ENCODE measurements at regions not wholly inside any gene's neighbourhood (a gene's known extent, or its start where the extent isn't known, plus 50 kb on each side); places are given as distances from the start of the nearest gene placed in this dataset.

DNA sequence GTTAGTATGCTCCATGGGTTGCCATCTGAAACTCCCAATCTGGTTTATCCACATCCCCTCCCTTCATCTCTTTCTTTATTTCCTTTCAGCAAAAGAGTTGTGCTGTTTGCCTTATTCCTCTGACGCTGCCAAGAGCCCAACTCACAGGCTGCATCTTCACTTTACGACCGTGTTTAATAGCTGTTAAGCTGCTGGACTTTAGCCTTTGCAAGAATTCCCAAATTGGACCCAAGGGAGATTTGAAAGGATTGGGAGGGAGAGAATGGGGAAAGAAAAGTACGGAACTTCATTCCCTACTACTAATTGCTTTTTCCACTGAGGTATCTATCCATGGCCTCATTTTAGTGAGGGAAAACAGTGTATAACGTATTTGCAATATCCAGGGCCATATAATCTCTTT lies 263.4 kb upstream of the MEIS1 start:
- Histone ChIP-seq H3K27me3 (replicated peaks; ENCODE audit: insufficient read depth, low read depth, low read length, poor library complexity) (no peaks in the 10 kb centered on the region), H3K9me3 (ENCODE audit: low read depth, low read length, poor library complexity, severe bottlenecking) (no peaks in the 10 kb centered on the region), H3K4me3 (ENCODE audit: low read depth, low read length, poor library complexity, severe bottlenecking) (no peak overlapping the region), H3K36me3 (ENCODE audit: insufficient read depth, low read length, poor library complexity, severe bottlenecking) (no peaks in the 10 kb centered on the region), H3K4me1 (ENCODE audit: insufficient read depth, low read length, poor library complexity, severe bottlenecking) (no peaks in the 10 kb centered on the region), H3K27ac (ENCODE audit: low read depth, low read length, poor library complexity, severe bottlenecking) (no peak overlapping the region)
- no TSS peak for BruUV-seq (replicated peaks)
- ChIA-PET POLR2A (ENCODE audit: low non-redundant PET) (no interaction called here), CTCF (no interaction called here)
- DNase-seq (ENCODE audit: low spot score), result peak; percentile 4
- intact Hi-C loops (cut with micrococcal nuclease; ENCODE audit: unreplicated experiment), result no loop called here
- TF ChIP-seq CTCF (conservative IDR thresholded peaks at IDR 0.05; ENCODE audit: low read depth, low read length), result no peak
- TF ChIP-seq EZH2 (IDR thresholded peaks at IDR 0.05; ENCODE audit: borderline replicate concordance, low read depth, low read length, poor library complexity, severe bottlenecking), result no peak

DNA sequence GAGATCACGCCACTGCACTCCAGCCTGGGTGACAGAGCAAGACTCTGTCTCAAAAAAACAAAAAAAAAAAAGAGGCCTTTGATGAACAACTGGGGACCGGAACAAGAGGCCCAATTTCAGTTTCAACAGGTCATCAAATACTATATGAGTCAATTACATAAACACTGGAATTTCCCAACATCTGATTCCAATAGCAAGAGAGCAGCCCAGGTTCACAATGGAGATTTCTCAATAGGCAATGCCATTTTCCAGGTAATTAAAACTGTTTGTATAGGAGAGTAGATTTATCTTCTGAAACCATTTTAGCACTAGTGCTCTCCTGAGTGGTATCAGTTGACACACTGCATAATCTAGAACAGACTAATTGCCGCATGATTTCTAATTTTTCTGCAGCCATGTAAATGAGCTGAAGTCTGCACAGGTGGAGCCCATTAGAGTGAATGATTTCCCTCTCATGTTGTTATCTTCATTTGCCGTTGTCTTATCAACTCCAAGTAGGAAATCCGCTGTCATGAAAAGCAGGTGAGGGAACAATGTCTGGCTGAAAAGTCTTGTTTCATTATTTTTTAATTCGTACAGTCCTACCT lies 264.1 kb upstream of the MEIS1 start:
- Histone ChIP-seq H3K4me3 (ENCODE audit: low read depth, low read length, poor library complexity, severe bottlenecking) (no peak overlapping the region), H3K27me3 (replicated peaks; ENCODE audit: insufficient read depth, low read depth, low read length, poor library complexity) (no peaks in the 10 kb centered on the region), H3K4me1 (ENCODE audit: insufficient read depth, low read length, poor library complexity, severe bottlenecking) (no peaks in the 10 kb centered on the region), H3K9me3 (ENCODE audit: low read depth, low read length, poor library complexity, severe bottlenecking) (no peaks in the 10 kb centered on the region), H3K27ac (ENCODE audit: low read depth, low read length, poor library complexity, severe bottlenecking) (no peak overlapping the region), H3K36me3 (ENCODE audit: insufficient read depth, low read length, poor library complexity, severe bottlenecking) (no peaks in the 10 kb centered on the region)
- TF ChIP-seq EZH2 (IDR thresholded peaks at IDR 0.05; ENCODE audit: borderline replicate concordance, low read depth, low read length, poor library complexity, severe bottlenecking) (no peak), CTCF (conservative IDR thresholded peaks at IDR 0.05; ENCODE audit: low read depth, low read length) (no peak)
- intact Hi-C loops (cut with micrococcal nuclease; ENCODE audit: unreplicated experiment), result no loop called here
- no peak for DNase-seq (ENCODE audit: low spot score)
- POLR2A ChIA-PET (ENCODE audit: low non-redundant PET), result no interaction called here
- no TSS peak for BruUV-seq (replicated peaks)
- CTCF ChIA-PET, result no interaction called here

DNA sequence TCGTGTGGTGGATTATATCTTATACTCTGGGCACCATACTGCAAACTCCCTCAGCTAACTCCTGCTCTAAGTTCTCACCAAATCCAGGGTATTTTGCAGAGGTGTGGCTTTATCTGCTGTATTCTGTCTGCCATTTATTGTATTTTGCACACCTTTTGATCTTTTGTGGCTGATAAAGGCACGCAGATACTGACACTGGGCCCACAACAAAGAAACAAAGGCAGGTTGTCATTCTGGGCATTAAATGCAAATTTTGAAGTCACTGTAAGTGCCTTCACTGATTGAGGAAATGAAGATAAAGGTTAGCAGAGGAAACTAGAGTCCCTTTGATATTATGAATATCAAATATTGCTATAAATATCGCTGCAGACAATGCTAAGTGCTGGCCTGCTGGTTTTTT lies 265.8 kb upstream of the MEIS1 start:
- Histone ChIP-seq H3K36me3 (ENCODE audit: insufficient read depth, low read length, poor library complexity, severe bottlenecking) (no peaks in the 10 kb centered on the region), H3K27me3 (replicated peaks; ENCODE audit: insufficient read depth, low read depth, low read length, poor library complexity) (no peaks in the 10 kb centered on the region), H3K9me3 (ENCODE audit: low read depth, low read length, poor library complexity, severe bottlenecking) (no peaks in the 10 kb centered on the region), H3K4me3 (ENCODE audit: low read depth, low read length, poor library complexity, severe bottlenecking) (no peak overlapping the region), H3K4me1 (ENCODE audit: insufficient read depth, low read length, poor library complexity, severe bottlenecking) (no peaks in the 10 kb centered on the region), H3K27ac (ENCODE audit: low read depth, low read length, poor library complexity, severe bottlenecking) (no peak overlapping the region)
- ChIA-PET POLR2A (ENCODE audit: low non-redundant PET) (no interaction called here), CTCF (no interaction called here)
- DNase-seq (ENCODE audit: low spot score), result no peak
- intact Hi-C loops (cut with micrococcal nuclease; ENCODE audit: unreplicated experiment), result no loop called here
- no TSS peak for BruUV-seq (replicated peaks)
- no peak for TF ChIP-seq EZH2 (IDR thresholded peaks at IDR 0.05; ENCODE audit: borderline replicate concordance, low read depth, low read length, poor library complexity, severe bottlenecking)
- TF ChIP-seq CTCF (conservative IDR thresholded peaks at IDR 0.05; ENCODE audit: low read depth, low read length), result no peak
